HepG2 (cell line): ENCODE measurements at regions not wholly inside any gene's neighbourhood (a gene's known extent, or its start where the extent isn't known, plus 50 kb on each side); places are given as distances from the start of the nearest gene placed in this dataset.

Experiments used
- ATAC-seq: fragments of 200-7000 bp; cut with Tn5 transposase; 3 replicates; pipeline ENCODE4 v1.9.1; 2020; ENCODE audit warnings: mild to moderate bottlenecking, moderate library complexity
- BruUV-seq: library from RNA; stranded (reverse); fragments of 400-500 nt; replicated peaks from 2 replicates; lab custom pipeline; 2021; lab: Mats Ljungman, UMichigan
- CTCF ChIA-PET: fragments of 300-600 bp; formaldehyde crosslinking; extraction: SDS; loops from one replicate; lab custom pipeline; 2021; ENCODE audit warnings: low total read pairs, inconsistent platforms, low intra/inter-chr PET ratio; lab: Yijun Ruan, JAX
- POLR2A ChIA-PET: fragments of 350-600 bp; sonication (Branson Sonifier 250); formaldehyde crosslinking; loops from one replicate; lab custom pipeline; 2020; ENCODE audit warnings: antibody characterized with exemption, inconsistent platforms; lab: Yijun Ruan, JAX
- DNase-seq: peaks from one replicate; pipeline ENCODE4 v3.0.0-alpha.2; 2015; ENCODE audit warnings: low spot score
- FAIRE-seq: peaks from 3 replicates; lab custom pipeline; 2011; peaks lifted over from hg19 to GRCh38; lab: Jason Lieb, UNC
- H2AFZ ChIP-seq: one replicate; pipeline ENCODE4 v1.6.1; 2011; ENCODE audit warnings: low read length, inconsistent platforms
- H3K27ac ChIP-seq: fragments of 300-600 bp; 3 replicates; pipeline ENCODE4 v1.8.0; 2011; ENCODE audit warnings: mixed run types, mild to moderate bottlenecking, mixed read lengths, low read length, inconsistent platforms; ENCODE audit not compliant: insufficient read depth; ENCODE audit errors: extremely low read length
- H3K27me3 ChIP-seq, 2 experiments: fragments of 200-600 bp in 1 of 2; 2 replicates in 1 of 2; 3 replicates in 1 of 2; pipeline versions ENCODE4 v1.6.0 to v1.8.0; 2011; ENCODE audit warnings: low read length in 2 of 2, mild to moderate bottlenecking in 2 of 2, moderate library complexity in 2 of 2, inconsistent platforms in 1 of 2; ENCODE audit not compliant: insufficient read depth in 2 of 2, control insufficient read depth in 1 of 2
- H3K36me3 ChIP-seq, 2 experiments: fragments of 200-600 bp in 1 of 2; replicated peaks in 1 of 2; 2 replicates in 1 of 2; 3 replicates in 1 of 2; pipeline versions ENCODE4 v1.5.1 to v1.8.0; 2011; ENCODE audit warnings: low read length in 2 of 2, inconsistent platforms in 1 of 2; ENCODE audit not compliant: insufficient read depth in 2 of 2, control insufficient read depth in 1 of 2
- H3K4me1 ChIP-seq: 2 replicates; pipeline ENCODE4 v1.5.1; 2012; ENCODE audit warnings: low read length, inconsistent platforms; ENCODE audit not compliant: insufficient read depth
- H3K4me2 ChIP-seq: 2 replicates; pipeline ENCODE4 v1.6.0; 2011; ENCODE audit warnings: low read depth, low read length, inconsistent platforms
- H3K4me3 ChIP-seq, 3 experiments: fragments of 200-600 bp in 1 of 3; sonication (generic), shearing (Covaris generic) in 1 of 3; replicated peaks in 1 of 3; 2 replicates each; pipeline ENCODE4 v1.5.1; 2011 to 2016; ENCODE audit warnings: low read length in 3 of 3, inconsistent platforms in 2 of 3, low read depth in 2 of 3, mild to moderate bottlenecking in 2 of 3, control low read depth in 1 of 3, mixed read lengths in 1 of 3; ENCODE audit not compliant: insufficient read depth in 1 of 3
- H3K79me2 ChIP-seq: one replicate; pipeline ENCODE4 v1.6.1; 2011; ENCODE audit warnings: low read length, inconsistent platforms; ENCODE audit not compliant: insufficient read depth
- H3K9ac ChIP-seq: 2 replicates; pipeline ENCODE4 v1.6.0; 2011; ENCODE audit warnings: mild to moderate bottlenecking, low read depth, low read length, inconsistent platforms; ENCODE audit not compliant: insufficient read depth
- H3K9me3 ChIP-seq: 2 replicates; pipeline ENCODE4 v1.5.1; 2012; ENCODE audit warnings: mild to moderate bottlenecking, low read length
- H4K20me1 ChIP-seq: 2 replicates; pipeline ENCODE4 v1.6.0; 2011; ENCODE audit warnings: inconsistent platforms, mild to moderate bottlenecking, low read length, moderate library complexity; ENCODE audit not compliant: insufficient read depth
- ARHGAP35 ChIP-seq: sonication (generic); formaldehyde crosslinking; IDR thresholded peaks from 2 replicates; pipeline ENCODE4 v1.9.0; 2022; ENCODE audit warnings: mild to moderate bottlenecking, inconsistent platforms, moderate library complexity, missing genetic modification reagents, borderline replicate concordance
- DR1 ChIP-seq: sonication (generic); formaldehyde crosslinking; IDR thresholded peaks from 2 replicates; pipeline ENCODE4 v1.8.0; 2021; ENCODE audit warnings: mild to moderate bottlenecking, missing genetic modification reagents, inconsistent platforms
- HNRNPK ChIP-seq: fragments of 200-400 bp; formaldehyde crosslinking; IDR thresholded peaks from 2 replicates; pipeline ENCODE4 v1.6.1; 2018; ENCODE audit warnings: low read length, low read depth, moderate library complexity, mild to moderate bottlenecking; ENCODE audit not compliant: poor library complexity, severe bottlenecking
- KLF15 ChIP-seq: sonication (generic); formaldehyde crosslinking; IDR thresholded peaks from 2 replicates; pipeline ENCODE4 v1.8.1; 2023; ENCODE audit warnings: borderline replicate concordance, mild to moderate bottlenecking, inconsistent platforms, missing genetic modification reagents, mixed read lengths
- MEIS1 ChIP-seq: sonication (generic); formaldehyde crosslinking; IDR thresholded peaks from 2 replicates; pipeline ENCODE4 v1.9.0; 2021; ENCODE audit warnings: mild to moderate bottlenecking, missing genetic modification reagents, moderate library complexity, borderline replicate concordance
- NFKB2 ChIP-seq: sonication (generic); formaldehyde crosslinking; IDR thresholded peaks from 2 replicates; pipeline ENCODE4 v1.4.0; 2020; ENCODE audit warnings: missing genetic modification reagents, borderline replicate concordance
- PHF8 ChIP-seq: sonication (generic); formaldehyde crosslinking; IDR thresholded peaks from 2 replicates; pipeline ENCODE4 v1.5.0; 2020; ENCODE audit warnings: missing genetic modification reagents
- POGZ ChIP-seq: sonication (generic); formaldehyde crosslinking; IDR thresholded peaks from 2 replicates; pipeline ENCODE4 v1.4.0; 2020; ENCODE audit warnings: mild to moderate bottlenecking, missing genetic modification reagents
- RFXAP ChIP-seq: sonication (generic); formaldehyde crosslinking; IDR thresholded peaks from 2 replicates; pipeline ENCODE4 v1.4.0; 2020; ENCODE audit warnings: missing genetic modification reagents, borderline replicate concordance
- SKI ChIP-seq: fragments of 450-650 bp; IDR thresholded peaks from one replicate; pipeline ENCODE4 v1.6.1; 2018; ENCODE audit warnings: mild to moderate bottlenecking; ENCODE audit not compliant: partially characterized antibody
- ZKSCAN8 ChIP-seq: IDR thresholded peaks from 2 replicates; pipeline ENCODE4 v1.6.1; 2016; ENCODE audit warnings: borderline replicate concordance, missing genetic modification reagents, missing compliant biosample characterization
- WGBS: methylation state at CpG from one replicate; pipeline ENCODE4 v1.1.6; 2017; ENCODE audit warnings: low lambda C conversion rate; 5-methylcytosine and 5-hydroxymethylcytosine counted together
- in situ Hi-C: cut with HindIII; loops from 2 replicates; pipeline ENCODE4 v1.10.0; 2017; ENCODE audit warnings: low pct_unique_long_range_greater_than_20kb; ENCODE audit not compliant: extremely low pct_ligation_motif_present
- intact Hi-C: fragments of 100-400 bp; cut with micrococcal nuclease; formaldehyde crosslinking; loops from one replicate; pipeline ENCODE4 v1.10.0; 2022; ENCODE audit not compliant: unreplicated experiment
- TF ChIP-seq, protein P1 (sequence below): sonication (generic); formaldehyde crosslinking; IDR thresholded peaks from 2 replicates; pipeline ENCODE4 v1.5.0; 2020; ENCODE audit warnings: missing genetic modification reagents
- TF ChIP-seq, protein P2 (sequence below): sonication (generic); formaldehyde crosslinking; IDR thresholded peaks from 2 replicates; pipeline ENCODE4 v1.8.1; 2023; ENCODE audit warnings: mild to moderate bottlenecking, missing genetic modification reagents, borderline replicate concordance
- TF ChIP-seq, protein P3 (sequence below): sonication (generic); formaldehyde crosslinking; IDR thresholded peaks from 2 replicates; pipeline ENCODE4 v1.5.1; 2020; ENCODE audit warnings: missing genetic modification reagents, mild to moderate bottlenecking, borderline replicate concordance
- TF ChIP-seq, protein P4 (sequence below): sonication (generic); formaldehyde crosslinking; IDR thresholded peaks from 2 replicates; pipeline ENCODE4 v1.4.0; 2020; ENCODE audit warnings: missing genetic modification reagents, borderline replicate concordance
- TF ChIP-seq, protein P5 (sequence below): sonication (generic); formaldehyde crosslinking; IDR thresholded peaks from 2 replicates; pipeline ENCODE4 v1.4.0; 2020; ENCODE audit warnings: mild to moderate bottlenecking, missing genetic modification reagents

- no peak for TF ChIP-seq PHF8
Observed at GRCh38 chr6:91167846-91168245, 581.0 kb upstream of the MAP3K7 start (continued).

GRCh38 chr6:91166271-91167046 lies 579.6 kb upstream of the MAP3K7 start:
- CTCF ChIA-PET, result no interaction called here
- no peak overlapping the region for H3K9ac ChIP-seq
- H3K79me2 ChIP-seq, result no peaks in the 10 kb centered on the region
- no peaks in the 10 kb centered on the region for H3K9me3 ChIP-seq
- BruUV-seq, result no TSS peak
- POLR2A ChIA-PET, result no interaction called here
- ATAC-seq (no peak), FAIRE-seq (no peak), DNase-seq (no peak)
- no peaks in the 10 kb centered on the region for H4K20me1 ChIP-seq
- in situ Hi-C loops (no loop called here), intact Hi-C loops (no loop called here)
- 4% methylated on average over 11 of the region's 11 CpGs for WGBS
- no peak overlapping the region for H2AFZ ChIP-seq
- H3K4me2 ChIP-seq, result no peak overlapping the region
- H3K27me3 ChIP-seq, result peaks cover 0 to 5% of the 10 kb centered on the region in 2 experiments; a peak in 1 of 5 replicates
- no peaks in the 10 kb centered on the region for H3K36me3 ChIP-seq
- H3K4me1 ChIP-seq, result no peaks in the 10 kb centered on the region
- no peak overlapping the region for H3K4me3 ChIP-seq
- no peak overlapping the region for H3K27ac ChIP-seq
- TF ChIP-seq ARHGAP35 (CRISPR knock-in tag), result no peak
- TF ChIP-seq, protein P1, sequence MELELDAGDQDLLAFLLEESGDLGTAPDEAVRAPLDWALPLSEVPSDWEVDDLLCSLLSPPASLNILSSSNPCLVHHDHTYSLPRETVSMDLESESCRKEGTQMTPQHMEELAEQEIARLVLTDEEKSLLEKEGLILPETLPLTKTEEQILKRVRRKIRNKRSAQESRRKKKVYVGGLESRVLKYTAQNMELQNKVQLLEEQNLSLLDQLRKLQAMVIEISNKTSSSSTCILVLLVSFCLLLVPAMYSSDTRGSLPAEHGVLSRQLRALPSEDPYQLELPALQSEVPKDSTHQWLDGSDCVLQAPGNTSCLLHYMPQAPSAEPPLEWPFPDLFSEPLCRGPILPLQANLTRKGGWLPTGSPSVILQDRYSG (CRISPR knock-in tag), result no peak
- no peak for TF ChIP-seq MEIS1 (CRISPR knock-in tag)
- TF ChIP-seq, protein P2, sequence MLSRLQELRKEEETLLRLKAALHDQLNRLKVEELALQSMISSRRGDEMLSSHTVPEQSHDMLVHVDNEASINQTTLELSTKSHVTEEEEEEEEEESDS (CRISPR knock-in tag), result no peak
- no peak for TF ChIP-seq SKI
- TF ChIP-seq KLF15 (CRISPR knock-in tag), result no peak
- no peak for TF ChIP-seq HNRNPK
- TF ChIP-seq, protein P3, sequence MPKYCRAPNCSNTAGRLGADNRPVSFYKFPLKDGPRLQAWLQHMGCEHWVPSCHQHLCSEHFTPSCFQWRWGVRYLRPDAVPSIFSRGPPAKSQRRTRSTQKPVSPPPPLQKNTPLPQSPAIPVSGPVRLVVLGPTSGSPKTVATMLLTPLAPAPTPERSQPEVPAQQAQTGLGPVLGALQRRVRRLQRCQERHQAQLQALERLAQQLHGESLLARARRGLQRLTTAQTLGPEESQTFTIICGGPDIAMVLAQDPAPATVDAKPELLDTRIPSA (CRISPR knock-in tag), result no peak
- TF ChIP-seq, protein P4, sequence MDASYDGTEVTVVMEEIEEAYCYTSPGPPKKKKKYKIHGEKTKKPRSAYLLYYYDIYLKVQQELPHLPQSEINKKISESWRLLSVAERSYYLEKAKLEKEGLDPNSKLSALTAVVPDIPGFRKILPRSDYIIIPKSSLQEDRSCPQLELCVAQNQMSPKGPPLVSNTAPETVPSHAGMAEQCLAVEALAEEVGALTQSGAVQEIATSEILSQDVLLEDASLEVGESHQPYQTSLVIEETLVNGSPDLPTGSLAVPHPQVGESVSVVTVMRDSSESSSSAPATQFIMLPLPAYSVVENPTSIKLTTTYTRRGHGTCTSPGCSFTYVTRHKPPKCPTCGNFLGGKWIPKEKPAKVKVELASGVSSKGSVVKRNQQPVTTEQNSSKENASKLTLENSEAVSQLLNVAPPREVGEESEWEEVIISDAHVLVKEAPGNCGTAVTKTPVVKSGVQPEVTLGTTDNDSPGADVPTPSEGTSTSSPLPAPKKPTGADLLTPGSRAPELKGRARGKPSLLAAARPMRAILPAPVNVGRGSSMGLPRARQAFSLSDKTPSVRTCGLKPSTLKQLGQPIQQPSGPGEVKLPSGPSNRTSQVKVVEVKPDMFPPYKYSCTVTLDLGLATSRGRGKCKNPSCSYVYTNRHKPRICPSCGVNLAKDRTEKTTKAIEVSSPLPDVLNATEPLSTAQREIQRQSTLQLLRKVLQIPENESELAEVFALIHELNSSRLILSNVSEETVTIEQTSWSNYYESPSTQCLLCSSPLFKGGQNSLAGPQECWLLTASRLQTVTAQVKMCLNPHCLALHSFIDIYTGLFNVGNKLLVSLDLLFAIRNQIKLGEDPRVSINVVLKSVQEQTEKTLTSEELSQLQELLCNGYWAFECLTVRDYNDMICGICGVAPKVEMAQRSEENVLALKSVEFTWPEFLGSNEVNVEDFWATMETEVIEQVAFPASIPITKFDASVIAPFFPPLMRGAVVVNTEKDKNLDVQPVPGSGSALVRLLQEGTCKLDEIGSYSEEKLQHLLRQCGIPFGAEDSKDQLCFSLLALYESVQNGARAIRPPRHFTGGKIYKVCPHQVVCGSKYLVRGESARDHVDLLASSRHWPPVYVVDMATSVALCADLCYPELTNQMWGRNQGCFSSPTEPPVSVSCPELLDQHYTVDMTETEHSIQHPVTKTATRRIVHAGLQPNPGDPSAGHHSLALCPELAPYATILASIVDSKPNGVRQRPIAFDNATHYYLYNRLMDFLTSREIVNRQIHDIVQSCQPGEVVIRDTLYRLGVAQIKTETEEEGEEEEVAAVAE (CRISPR knock-in tag), result no peak
- no peak for TF ChIP-seq POGZ (CRISPR knock-in tag)
- no peak for TF ChIP-seq RFXAP (CRISPR knock-in tag)
- no peak for TF ChIP-seq NFKB2
- TF ChIP-seq ZKSCAN8 (CRISPR knock-in tag), result no peak
- TF ChIP-seq, protein P5, sequence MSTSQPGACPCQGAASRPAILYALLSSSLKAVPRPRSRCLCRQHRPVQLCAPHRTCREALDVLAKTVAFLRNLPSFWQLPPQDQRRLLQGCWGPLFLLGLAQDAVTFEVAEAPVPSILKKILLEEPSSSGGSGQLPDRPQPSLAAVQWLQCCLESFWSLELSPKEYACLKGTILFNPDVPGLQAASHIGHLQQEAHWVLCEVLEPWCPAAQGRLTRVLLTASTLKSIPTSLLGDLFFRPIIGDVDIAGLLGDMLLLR (CRISPR knock-in tag), result no peak
- TF ChIP-seq DR1 (CRISPR knock-in tag), result no peak
